Ovary (tissue), 3 donors: ENCODE measurements at regions not wholly inside any gene's neighbourhood (a gene's known extent, or its start where the extent isn't known, plus 50 kb on each side); places are given as distances from the start of the nearest gene placed in this dataset.

Experiments used
- EP300 ChIP-seq: sonication (generic); formaldehyde crosslinking; IDR thresholded peaks from one replicate; pipeline ENCODE4 v1.6.1; 2017; ENCODE audit warnings: antibody characterized with exemption
- POLR2A ChIP-seq: fragments of 450-650 bp; IDR thresholded peaks from one replicate; pipeline ENCODE4 v1.6.1; 2017; ENCODE audit warnings: antibody characterized with exemption, mild to moderate bottlenecking, moderate library complexity
- TF ChIP-seq, protein P1 (sequence below), 3 donors: fragments of 450-650 bp in 2 of 3; fragments of 200-600 bp in 1 of 3; IDR thresholded peaks; one replicate each; pipeline versions ENCODE4 v1.5.1 to v1.8.0; 2016 to 2022; ENCODE audit warnings: antibody characterized with exemption in 3 of 3, mild to moderate bottlenecking in 1 of 3
- donor health status: DM: no; HTN: no; CAD: no.

DNA sequence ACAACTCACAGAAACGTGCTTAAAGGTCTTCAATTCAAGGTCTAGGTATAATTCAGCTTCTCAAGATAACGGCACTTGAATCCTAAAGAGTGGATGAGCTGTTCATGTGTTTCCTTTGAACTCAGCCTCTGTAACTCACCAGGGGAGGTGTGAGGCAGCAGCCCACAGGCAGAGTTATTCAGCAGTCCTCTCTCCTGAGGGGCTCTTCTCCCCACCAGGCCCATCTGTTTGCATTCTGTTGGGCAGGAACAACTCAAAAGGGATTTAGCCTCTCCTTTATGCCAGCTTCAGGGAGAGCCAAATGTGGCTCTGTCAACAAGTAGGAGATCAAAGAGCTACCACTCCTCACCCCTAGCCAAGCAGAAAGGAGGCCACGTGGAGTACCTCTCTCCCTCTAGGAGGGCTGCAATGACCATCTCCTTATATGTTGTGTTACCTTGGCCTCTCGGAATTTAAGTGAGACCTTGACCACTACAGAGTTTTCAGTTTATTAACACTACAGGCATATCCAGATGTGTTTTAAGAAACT is 151.2 kb downstream of the SPATA18 start:
- TF ChIP-seq, protein P1, sequence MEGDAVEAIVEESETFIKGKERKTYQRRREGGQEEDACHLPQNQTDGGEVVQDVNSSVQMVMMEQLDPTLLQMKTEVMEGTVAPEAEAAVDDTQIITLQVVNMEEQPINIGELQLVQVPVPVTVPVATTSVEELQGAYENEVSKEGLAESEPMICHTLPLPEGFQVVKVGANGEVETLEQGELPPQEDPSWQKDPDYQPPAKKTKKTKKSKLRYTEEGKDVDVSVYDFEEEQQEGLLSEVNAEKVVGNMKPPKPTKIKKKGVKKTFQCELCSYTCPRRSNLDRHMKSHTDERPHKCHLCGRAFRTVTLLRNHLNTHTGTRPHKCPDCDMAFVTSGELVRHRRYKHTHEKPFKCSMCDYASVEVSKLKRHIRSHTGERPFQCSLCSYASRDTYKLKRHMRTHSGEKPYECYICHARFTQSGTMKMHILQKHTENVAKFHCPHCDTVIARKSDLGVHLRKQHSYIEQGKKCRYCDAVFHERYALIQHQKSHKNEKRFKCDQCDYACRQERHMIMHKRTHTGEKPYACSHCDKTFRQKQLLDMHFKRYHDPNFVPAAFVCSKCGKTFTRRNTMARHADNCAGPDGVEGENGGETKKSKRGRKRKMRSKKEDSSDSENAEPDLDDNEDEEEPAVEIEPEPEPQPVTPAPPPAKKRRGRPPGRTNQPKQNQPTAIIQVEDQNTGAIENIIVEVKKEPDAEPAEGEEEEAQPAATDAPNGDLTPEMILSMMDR (IDR thresholded peaks at IDR 0.05): no peak
- TF ChIP-seq POLR2A (no peak), EP300 (no peak)
